A673 (cell line): ENCODE measurements at regions not wholly inside any gene's neighbourhood (a gene's known extent, or its start where the extent isn't known, plus 50 kb on each side); places are given as distances from the start of the nearest gene placed in this dataset.
"Not testable (repeated sequence)": the region's sequence is repeated elsewhere in the genome, so short reads cannot be mapped to it uniquely, and the experiment has no call there.

Experiments
- CTCF ChIP-seq: fragments of 300-800, 200-600 bp; sonication (generic); conservative IDR thresholded peaks from 2 replicates; pipeline ENCODE4 v1.5.1; 2017; ENCODE audit warnings: low read depth, mild to moderate bottlenecking, antibody characterized with exemption, low read length, moderate library complexity, mixed read lengths
- EZH2 ChIP-seq: fragments of 200-600 bp; sonication (generic); IDR thresholded peaks from 2 replicates; pipeline ENCODE4 v1.6.1; 2017; ENCODE audit warnings: borderline replicate concordance, low read depth, mild to moderate bottlenecking, mixed read lengths, antibody characterized with exemption, low read length; ENCODE audit not compliant: poor library complexity, severe bottlenecking

- not testable (repeated sequence) for TF ChIP-seq CTCF, EZH2
Observed at GRCh38 chrY:26372480-26372879, 750.6 kb downstream of the CDY1 start.
